Trophoblast cell (in vitro differentiated cells and primary cell): ENCODE measurements at regions not wholly inside any gene's neighbourhood (a gene's known extent, or its start where the extent isn't known, plus 50 kb on each side); places are given as distances from the start of the nearest gene placed in this dataset.
"Not testable (repeated sequence)": the region's sequence is repeated elsewhere in the genome, so short reads cannot be mapped to it uniquely, and the experiment has no call there.

Experiments
- DNase-seq, 2 donors: peaks; one replicate each; pipeline ENCODE4 v3.0.0-alpha.2; 2016
- H2AFZ ChIP-seq: 2 replicates; pipeline ENCODE4 v1.6.1; 2013; ENCODE audit warnings: low read length, moderate library complexity, mild to moderate bottlenecking; ENCODE audit not compliant: insufficient read depth, poor library complexity
- H2AK5ac ChIP-seq: 2 replicates; pipeline ENCODE4 v1.6.1; 2013; ENCODE audit warnings: mild to moderate bottlenecking, low read length
- H2BK120ac ChIP-seq: 2 replicates; pipeline ENCODE4 v1.6.1; 2013; ENCODE audit warnings: low read length, mild to moderate bottlenecking, moderate library complexity; ENCODE audit not compliant: insufficient read depth, poor library complexity
- H2BK12ac ChIP-seq: 2 replicates; pipeline ENCODE4 v1.6.1; 2013; ENCODE audit warnings: mild to moderate bottlenecking, low read length, moderate library complexity
- H2BK5ac ChIP-seq: 2 replicates; pipeline ENCODE4 v1.6.1; 2013; ENCODE audit warnings: low read length, low read depth, moderate library complexity, mild to moderate bottlenecking; ENCODE audit not compliant: poor library complexity
- H3K14ac ChIP-seq: 2 replicates; pipeline ENCODE4 v1.6.1; 2013; ENCODE audit warnings: mild to moderate bottlenecking, low read length
- H3K18ac ChIP-seq: 2 replicates; pipeline ENCODE4 v1.6.1; 2013; ENCODE audit warnings: mild to moderate bottlenecking, low read length
- H3K23ac ChIP-seq: 2 replicates; pipeline ENCODE4 v1.6.1; 2013; ENCODE audit warnings: low read length
- H3K27ac ChIP-seq: 2 replicates; pipeline ENCODE4 v1.5.1; 2013; ENCODE audit warnings: low read depth, mild to moderate bottlenecking, inconsistent platforms, low read length, moderate library complexity
- H3K27me3 ChIP-seq: 2 replicates; pipeline ENCODE4 v1.6.1; 2013; ENCODE audit warnings: inconsistent platforms, mild to moderate bottlenecking, low read length, moderate library complexity; ENCODE audit not compliant: insufficient read depth
- H3K36me3 ChIP-seq, 2 experiments: 1 replicate in 1 of 2; 2 replicates in 1 of 2; pipeline ENCODE4 v1.6.1; 2013; ENCODE audit warnings: low read length in 2 of 2, mild to moderate bottlenecking in 2 of 2, moderate library complexity in 1 of 2; ENCODE audit not compliant: insufficient read depth in 2 of 2, control insufficient read depth in 1 of 2
- H3K4ac ChIP-seq: 2 replicates; pipeline ENCODE4 v1.6.1; 2013; ENCODE audit warnings: low read depth, mild to moderate bottlenecking, low read length, moderate library complexity
- H3K4me1 ChIP-seq, 2 experiments: 1 replicate in 1 of 2; 2 replicates in 1 of 2; pipeline ENCODE4 v1.6.1; 2013; ENCODE audit warnings: low read length in 2 of 2, mild to moderate bottlenecking in 2 of 2, moderate library complexity in 1 of 2; ENCODE audit not compliant: insufficient read depth in 2 of 2, control insufficient read depth in 1 of 2
- H3K4me2 ChIP-seq: 2 replicates; pipeline ENCODE4 v1.6.1; 2013; ENCODE audit warnings: inconsistent platforms, mild to moderate bottlenecking, low read length, moderate library complexity
- H3K4me3 ChIP-seq: 2 replicates; pipeline ENCODE4 v1.5.1; 2013; ENCODE audit warnings: mild to moderate bottlenecking, low read depth, low read length, inconsistent platforms
- H3K79me1 ChIP-seq: one replicate; pipeline ENCODE4 v1.6.1; 2013; ENCODE audit warnings: low read length
- H3K79me2 ChIP-seq: 2 replicates; pipeline ENCODE4 v1.6.1; 2013; ENCODE audit warnings: low read length, mild to moderate bottlenecking; ENCODE audit not compliant: control insufficient read depth, insufficient read depth, poor library complexity
- H3K9ac ChIP-seq: 2 replicates; pipeline ENCODE4 v1.6.1; 2013; ENCODE audit warnings: mild to moderate bottlenecking, low read length
- H3K9me3 ChIP-seq: 2 replicates; pipeline ENCODE4 v1.6.1; 2013; ENCODE audit warnings: low read depth, mild to moderate bottlenecking, control low read depth, inconsistent platforms, low read length; ENCODE audit not compliant: insufficient read depth
- H4K12ac ChIP-seq: 2 replicates; pipeline ENCODE4 v1.6.1; 2013; ENCODE audit warnings: low read depth, mild to moderate bottlenecking, low read length, moderate library complexity
- H4K8ac ChIP-seq: 2 replicates; pipeline ENCODE4 v1.6.1; 2013; ENCODE audit warnings: low read depth, mild to moderate bottlenecking, low read length, moderate library complexity
- H4K91ac ChIP-seq: one replicate; pipeline ENCODE4 v1.6.1; 2013; ENCODE audit warnings: low read depth, mild to moderate bottlenecking, low read length, moderate library complexity
- WGBS: extraction: QIAGEN DNeasy Blood & Tissue Kit; methylation state at CpG from one replicate; pipeline ENCODE4 v1.1.7; 2013; ENCODE audit warnings: missing lambda C conversion rate; ENCODE audit not compliant: insufficient read length, insufficient coverage; ENCODE audit errors: extremely low coverage; 5-methylcytosine and 5-hydroxymethylcytosine counted together

GRCh38 chr16:16536151-16536550, 157.2 kb downstream of the NPIPA7 start:
- H2BK5ac ChIP-seq, H4K8ac ChIP-seq, H2AK5ac ChIP-seq, DNase-seq, H3K79me2 ChIP-seq, H2BK12ac ChIP-seq, H3K27ac ChIP-seq, H2BK120ac ChIP-seq, H3K18ac ChIP-seq, H3K4ac ChIP-seq, H3K36me3 ChIP-seq, H3K23ac ChIP-seq, H4K91ac ChIP-seq, H3K4me3 ChIP-seq, H3K9ac ChIP-seq, H3K9me3 ChIP-seq, H4K12ac ChIP-seq, H3K14ac ChIP-seq, H3K27me3 ChIP-seq, H3K4me2 ChIP-seq, H2AFZ ChIP-seq, H3K4me1 ChIP-seq, H3K79me1 ChIP-seq: not testable (repeated sequence)
- WGBS = no CpG with 5 or more reads among the region's 3 CpGs

GRCh38 chr16:16549710-16550109, 170.8 kb downstream of the NPIPA7 start:
- not testable (repeated sequence) for H3K79me2 ChIP-seq, H2AFZ ChIP-seq, H3K27ac ChIP-seq, H3K14ac ChIP-seq, H3K4me3 ChIP-seq, H3K23ac ChIP-seq, H3K27me3 ChIP-seq, H3K36me3 ChIP-seq, H2AK5ac ChIP-seq, H4K8ac ChIP-seq, H2BK120ac ChIP-seq, DNase-seq, H3K9me3 ChIP-seq, H2BK5ac ChIP-seq, H4K12ac ChIP-seq, H3K18ac ChIP-seq, H4K91ac ChIP-seq, H3K4me1 ChIP-seq, H2BK12ac ChIP-seq, H3K79me1 ChIP-seq, H3K9ac ChIP-seq, H3K4me2 ChIP-seq, H3K4ac ChIP-seq
- no CpG with 5 or more reads among the region's 3 CpGs for WGBS

GRCh38 chr16:16550824-16551223, 171.9 kb downstream of the NPIPA7 start:
- H2BK12ac ChIP-seq, H2BK5ac ChIP-seq, H3K18ac ChIP-seq, H3K9ac ChIP-seq, H3K36me3 ChIP-seq, H3K79me1 ChIP-seq, H2BK120ac ChIP-seq, DNase-seq, H2AK5ac ChIP-seq, H3K4me3 ChIP-seq, H2AFZ ChIP-seq, H4K8ac ChIP-seq, H4K91ac ChIP-seq, H3K9me3 ChIP-seq, H3K27ac ChIP-seq, H3K4ac ChIP-seq, H3K4me2 ChIP-seq, H3K23ac ChIP-seq, H3K4me1 ChIP-seq, H3K14ac ChIP-seq, H3K27me3 ChIP-seq, H4K12ac ChIP-seq, H3K79me2 ChIP-seq: not testable (repeated sequence)
- no CpG with 5 or more reads among the region's 2 CpGs for WGBS

GRCh38 chr16:16552819-16553340, 173.9 kb downstream of the NPIPA7 start:
- WGBS = no CpG with 5 or more reads among the region's 1 CpG
- H3K27ac ChIP-seq, H2AFZ ChIP-seq, H3K79me2 ChIP-seq, H2BK12ac ChIP-seq, H4K12ac ChIP-seq, H3K79me1 ChIP-seq, H3K4me3 ChIP-seq, H3K36me3 ChIP-seq, DNase-seq, H2BK120ac ChIP-seq, H3K27me3 ChIP-seq, H2BK5ac ChIP-seq, H3K9me3 ChIP-seq, H3K4me1 ChIP-seq, H2AK5ac ChIP-seq, H3K18ac ChIP-seq, H3K4me2 ChIP-seq, H3K9ac ChIP-seq, H3K23ac ChIP-seq, H4K91ac ChIP-seq, H4K8ac ChIP-seq, H3K4ac ChIP-seq, H3K14ac ChIP-seq: not testable (repeated sequence)
